Right renal cortex interstitium (tissue), 3 donors: ENCODE measurements at regions not wholly inside any gene's neighbourhood (a gene's known extent, or its start where the extent isn't known, plus 50 kb on each side); places are given as distances from the start of the nearest gene placed in this dataset.
"Not testable (repeated sequence)": the region's sequence is repeated elsewhere in the genome, so short reads cannot be mapped to it uniquely, and the experiment has no call there.

Experiments used
- DNase-seq, 3 donors: peaks; one replicate each; pipeline ENCODE4 v3.0.0-alpha.2; 2013; ENCODE audit warnings: low read depth in 3 of 3, low spot score in 2 of 3

GRCh38 chr6:1162367-1163275 lies 149.3 kb upstream of the FOXQ1 start:
- DNase-seq, result no peak

DNA sequence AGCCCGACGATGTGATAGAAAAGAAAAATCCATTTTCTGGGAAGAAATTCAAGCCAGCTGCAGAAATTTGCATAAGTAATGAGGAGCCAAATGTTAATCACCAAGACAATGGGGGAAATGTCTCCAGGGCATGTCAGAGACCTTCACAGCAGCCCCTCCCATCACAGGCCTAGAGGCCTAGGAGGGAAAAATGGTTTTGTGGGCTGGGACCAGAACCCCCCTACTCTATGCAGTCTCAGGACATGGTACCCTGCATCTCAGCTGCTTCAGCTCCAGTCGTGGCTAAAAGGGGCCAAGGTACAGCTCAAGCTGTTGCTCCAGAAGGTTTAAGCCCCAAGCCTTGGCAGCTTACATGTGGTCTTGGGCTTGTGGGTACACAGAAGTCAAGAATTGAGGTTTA lies 155.5 kb upstream of the FOXQ1 start:
- not testable (repeated sequence) for DNase-seq

DNA sequence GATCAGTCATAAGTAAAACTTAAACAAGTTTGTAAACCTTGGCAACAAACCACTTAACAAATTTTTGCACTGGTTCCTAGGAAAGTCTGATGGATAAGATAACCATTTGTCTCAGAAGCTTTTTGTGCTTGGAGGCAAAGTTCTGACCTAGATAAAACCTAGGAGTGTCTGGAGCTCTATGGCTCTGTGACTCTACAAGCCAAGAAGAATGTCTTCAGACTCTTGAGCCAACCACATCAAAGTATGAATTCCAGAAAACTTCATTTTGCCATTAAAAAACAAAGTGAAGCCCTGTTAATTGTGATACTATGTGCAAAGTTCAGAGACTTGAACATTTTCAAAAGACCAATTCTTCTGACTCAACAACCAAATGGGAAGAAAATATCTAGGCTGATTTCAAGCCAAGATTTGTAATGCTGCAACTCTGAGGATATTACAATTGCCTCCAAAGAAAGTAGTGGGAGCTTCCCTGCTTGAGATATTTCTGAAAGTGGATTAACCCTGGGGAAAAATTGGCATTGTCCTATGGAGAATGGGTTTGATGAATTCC lies 158.1 kb upstream of the FOXQ1 start:
- DNase-seq, result no peak

- DNase-seq, result no peak
These were observed 165.4 kb upstream of the FOXQ1 start for GRCh38 chr6:1146500-1146899.

DNA sequence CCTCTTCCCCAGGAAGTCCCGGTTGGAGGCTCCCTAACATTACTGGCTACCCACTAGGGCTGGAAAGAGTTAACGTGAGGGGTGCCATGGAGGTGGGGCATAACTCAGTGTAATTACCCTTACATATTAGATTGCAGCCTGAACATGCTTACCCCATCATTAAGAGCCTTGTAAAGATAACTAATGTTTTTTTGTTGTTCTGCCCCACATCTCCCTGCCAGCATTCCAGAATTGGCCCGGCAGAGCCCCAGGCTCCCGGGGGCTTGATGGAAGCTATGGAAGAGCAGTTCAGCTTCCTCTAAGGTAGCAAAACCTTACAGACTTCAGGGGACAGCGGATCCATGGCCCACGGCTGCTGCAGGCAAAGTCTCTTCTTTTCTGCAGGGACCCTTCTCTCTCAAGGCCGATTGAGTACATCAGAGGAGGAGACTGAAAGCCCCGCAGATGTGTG lies 166.1 kb upstream of the FOXQ1 start:
- no peak for DNase-seq

GRCh38 chr6:1144842-1145767 lies 166.8 kb upstream of the FOXQ1 start:
- no peak for DNase-seq

DNA sequence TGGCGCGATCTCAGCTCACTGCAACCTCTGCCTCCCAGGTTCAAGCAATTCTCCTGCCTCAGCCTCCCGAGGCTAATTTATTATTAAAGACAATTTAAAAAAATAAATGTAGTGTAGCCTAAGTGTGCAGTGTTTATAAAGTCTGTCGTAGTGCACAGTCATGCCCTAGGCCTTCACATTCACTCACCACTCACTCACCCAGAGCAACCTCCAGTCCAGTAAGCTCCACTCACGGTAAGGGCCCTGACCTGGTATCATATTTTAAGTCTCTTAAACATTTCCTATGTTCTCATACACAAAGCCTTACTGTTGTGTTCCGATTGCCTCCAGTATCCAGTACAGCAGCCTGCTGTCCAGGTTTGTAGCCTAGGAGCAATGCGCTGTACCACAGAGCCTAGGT lies 168.2 kb upstream of the FOXQ1 start:
- no peak for DNase-seq

GRCh38 chr6:1139155-1139890 lies 172.6 kb upstream of the FOXQ1 start:
- DNase-seq, result no peak

- no peak for DNase-seq
These were observed 174.0 kb upstream of the FOXQ1 start for GRCh38 chr6:1137849-1138248.

DNA sequence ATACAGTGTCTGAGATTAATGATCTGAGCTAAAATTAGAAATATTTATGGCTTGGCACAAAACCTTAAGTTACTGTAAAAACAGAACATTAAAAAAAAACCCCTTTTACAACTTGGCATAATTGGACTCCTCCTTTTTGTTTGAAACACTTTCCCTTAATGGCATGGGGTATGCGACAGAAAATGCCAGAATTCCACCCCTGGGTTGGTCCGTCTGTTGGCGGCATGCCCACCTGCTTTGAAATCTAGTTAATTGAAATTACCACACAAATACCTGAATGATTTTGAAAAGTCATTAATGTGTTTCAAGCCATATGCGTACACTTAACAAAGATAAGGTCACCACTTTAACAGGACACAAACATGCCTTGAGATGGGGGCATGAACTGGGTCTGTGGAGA lies 175.1 kb upstream of the FOXQ1 start:
- DNase-seq, result no peak

GRCh38 chr6:1136415-1136774 lies 175.5 kb upstream of the FOXQ1 start:
- DNase-seq, result peak in 1 of 3 donors; percentile 35

DNA sequence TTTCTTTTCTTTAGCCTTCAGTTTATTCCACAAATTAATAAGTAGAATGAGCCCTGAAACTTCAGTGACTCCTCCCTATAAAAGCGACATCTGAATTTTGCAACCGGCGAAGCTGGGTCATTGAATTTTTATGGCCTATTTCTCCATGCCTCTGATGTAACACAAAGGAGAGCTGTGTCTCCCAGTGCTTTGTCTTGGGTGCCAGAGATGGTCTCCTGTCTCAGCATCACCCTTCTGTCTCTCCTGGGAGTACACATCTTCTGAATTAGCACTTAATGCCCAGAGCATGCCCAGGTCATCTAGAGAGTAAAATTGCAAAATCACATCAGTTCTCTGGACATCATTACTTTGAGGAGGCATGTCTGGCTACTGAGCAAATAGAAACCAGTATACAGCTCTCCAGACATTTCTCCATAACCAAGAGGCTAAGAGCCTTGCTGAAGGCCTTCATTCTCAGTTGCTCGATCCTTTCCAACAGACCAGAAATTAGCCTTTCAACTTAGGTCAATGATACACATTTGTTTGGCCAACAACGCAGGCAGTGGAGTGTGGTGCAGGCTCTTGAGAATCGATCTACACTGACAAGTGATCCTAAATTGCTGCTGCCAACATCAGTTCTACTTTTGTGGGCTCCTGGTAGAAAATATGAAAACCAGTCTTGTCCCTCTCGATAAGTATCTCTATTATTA lies 176.0 kb upstream of the FOXQ1 start:
- no peak for DNase-seq

DNA sequence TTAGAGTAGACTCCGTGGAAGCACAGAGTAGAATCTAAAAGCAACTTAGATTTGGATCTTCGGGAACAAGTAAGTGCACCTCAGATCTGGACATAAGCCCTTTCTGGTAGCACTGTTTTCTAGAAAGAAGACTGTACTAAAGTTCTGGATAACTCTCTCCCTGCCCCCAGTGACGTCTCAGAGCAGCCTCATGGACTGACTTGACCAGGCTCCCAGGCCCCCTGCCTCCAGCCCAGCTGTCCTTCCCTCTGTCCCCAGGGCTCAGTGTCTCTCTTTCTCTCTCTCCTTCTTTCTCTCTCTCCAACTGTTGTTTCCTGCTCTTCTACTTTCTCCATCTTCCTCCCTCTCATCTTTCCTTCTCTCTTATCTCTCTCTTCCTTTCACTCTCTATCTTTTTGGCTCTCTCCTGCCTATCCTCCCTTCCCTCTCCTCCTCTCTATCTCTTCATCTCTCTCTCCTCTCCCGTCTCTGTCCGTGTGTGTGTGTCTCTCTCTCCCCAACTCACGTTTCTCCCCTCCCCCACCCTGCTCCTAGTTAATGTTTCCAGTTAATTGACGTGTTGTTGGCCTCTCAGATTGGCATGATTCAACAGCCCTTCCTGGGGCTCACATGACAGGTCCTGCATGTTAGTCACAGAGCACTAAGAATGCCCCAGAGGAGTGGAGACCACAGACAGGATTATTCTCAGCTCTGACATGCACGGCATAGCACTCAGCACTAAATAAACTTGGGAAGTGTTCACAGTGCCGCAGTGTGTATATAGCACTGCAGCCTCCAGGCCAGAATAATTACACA lies 180.4 kb upstream of the FOXQ1 start:
- no peak for DNase-seq

GRCh38 chr6:1130709-1131108 lies 181.2 kb upstream of the FOXQ1 start:
- no peak for DNase-seq

DNA sequence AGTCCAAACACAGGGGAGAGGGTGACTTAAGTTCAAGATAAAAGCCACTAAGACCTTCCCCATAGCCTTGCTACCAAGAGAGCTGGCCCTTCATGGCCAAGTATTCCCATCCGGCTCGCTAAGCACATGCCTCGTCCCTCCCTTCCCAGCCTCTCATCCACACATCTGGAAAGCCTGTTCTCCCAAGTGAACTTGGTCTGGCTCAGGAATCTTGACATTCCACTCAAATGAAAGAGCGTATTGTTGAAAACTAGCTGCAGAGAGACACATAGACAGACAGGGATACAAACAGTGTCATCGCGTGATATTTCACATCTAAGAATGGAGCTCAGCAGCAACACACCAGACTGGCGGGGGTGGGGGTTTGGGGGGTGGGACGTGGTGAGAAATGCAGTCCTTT lies 182.8 kb upstream of the FOXQ1 start:
- no peak for DNase-seq

- DNase-seq, result no peak
These were observed 184.2 kb upstream of the FOXQ1 start for GRCh38 chr6:1127597-1128288.

- no peak for DNase-seq
These were observed 184.8 kb upstream of the FOXQ1 start for GRCh38 chr6:1127129-1127528.

DNA sequence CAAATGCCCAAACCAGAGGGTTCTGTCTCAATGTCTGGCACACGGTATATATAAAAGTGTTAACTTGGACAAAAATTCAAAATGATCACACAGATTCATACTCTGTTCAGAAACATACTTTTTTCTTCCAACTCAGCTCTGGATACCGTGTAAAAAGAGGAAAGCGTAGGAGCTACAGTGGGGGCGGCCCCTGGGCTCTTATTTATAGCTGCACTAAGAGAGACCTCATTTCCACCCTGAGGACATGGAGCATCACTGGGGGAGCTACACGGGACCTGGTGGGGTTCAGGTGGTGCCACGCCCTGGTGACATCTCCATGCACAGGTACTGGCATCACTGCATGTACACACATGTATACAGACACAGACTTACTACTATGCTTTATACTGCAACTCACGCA lies 185.9 kb upstream of the FOXQ1 start:
- DNase-seq, result no peak

GRCh38 chr6:1125297-1125696 lies 186.6 kb upstream of the FOXQ1 start:
- DNase-seq, result no peak
